Mesendoderm (in vitro differentiated cells): ENCODE measurements at regions not wholly inside any gene's neighbourhood (a gene's known extent, or its start where the extent isn't known, plus 50 kb on each side); places are given as distances from the start of the nearest gene placed in this dataset.

Source experiments
- DNase-seq: peaks from one replicate; pipeline ENCODE4 v3.0.0; 2013
- H2AK5ac ChIP-seq: 2 replicates; pipeline ENCODE4 v1.6.1; 2013; ENCODE audit warnings: low read length, inconsistent platforms
- H2BK120ac ChIP-seq: 2 replicates; pipeline ENCODE4 v1.6.1; 2013; ENCODE audit warnings: low read depth, mild to moderate bottlenecking, low read length, moderate library complexity, mixed read lengths
- H2BK15ac ChIP-seq: replicated peaks from 2 replicates; pipeline ENCODE4 v1.6.1; 2013; ENCODE audit warnings: low read depth, mild to moderate bottlenecking, moderate library complexity
- H2BK5ac ChIP-seq: 2 replicates; pipeline ENCODE4 v1.6.1; 2013; ENCODE audit warnings: low read length, inconsistent platforms
- H3K18ac ChIP-seq: 2 replicates; pipeline ENCODE4 v1.6.1; 2013; ENCODE audit warnings: mild to moderate bottlenecking, low read length, mixed read lengths
- H3K23ac ChIP-seq: one replicate; pipeline ENCODE4 v1.6.1; 2013; ENCODE audit warnings: low read length
- H3K27ac ChIP-seq: 2 replicates; pipeline ENCODE4 v1.5.1; 2013; ENCODE audit warnings: low read depth, mild to moderate bottlenecking, inconsistent platforms, low read length, moderate library complexity
- H3K27me3 ChIP-seq: 2 replicates; pipeline ENCODE4 v1.6.1; 2013; ENCODE audit warnings: low read length, control low read depth, mild to moderate bottlenecking, inconsistent platforms; ENCODE audit not compliant: insufficient read depth, poor library complexity
- H3K36me3 ChIP-seq: 2 replicates; pipeline ENCODE4 v1.6.1; 2013; ENCODE audit warnings: low read length, inconsistent platforms; ENCODE audit not compliant: control insufficient read depth, insufficient read depth
- H3K4ac ChIP-seq: one replicate; pipeline ENCODE4 v1.6.1; 2013; ENCODE audit warnings: low read depth, mild to moderate bottlenecking, low read length, moderate library complexity
- H3K4me1 ChIP-seq: 2 replicates; pipeline ENCODE4 v1.6.1; 2013; ENCODE audit warnings: low read depth, low read length, inconsistent platforms; ENCODE audit not compliant: control insufficient read depth
- H3K4me2 ChIP-seq: 2 replicates; pipeline ENCODE4 v1.6.1; 2013; ENCODE audit warnings: low read length
- H3K4me3 ChIP-seq: 2 replicates; pipeline ENCODE4 v1.5.1; 2013; ENCODE audit warnings: mild to moderate bottlenecking, low read length
- H3K56ac ChIP-seq: one replicate; pipeline ENCODE4 v1.6.1; 2013; ENCODE audit warnings: low read length
- H3K79me1 ChIP-seq: 2 replicates; pipeline ENCODE4 v1.6.1; 2013; ENCODE audit warnings: low read length, inconsistent platforms
- H3K79me2 ChIP-seq: 2 replicates; pipeline ENCODE4 v1.6.1; 2013; ENCODE audit warnings: mild to moderate bottlenecking, low read length; ENCODE audit not compliant: control insufficient read depth, insufficient read depth
- H3K9ac ChIP-seq: 2 replicates; pipeline ENCODE4 v1.6.1; 2013; ENCODE audit warnings: low read length, inconsistent platforms
- H4K5ac ChIP-seq: one replicate; pipeline ENCODE4 v1.6.1; 2013; ENCODE audit warnings: low read length
- H4K8ac ChIP-seq: one replicate; pipeline ENCODE4 v1.6.1; 2013; ENCODE audit warnings: low read depth, mild to moderate bottlenecking, control low read depth, low read length, moderate library complexity
- WGBS: extraction: QIAGEN DNeasy Blood & Tissue Kit; methylation state at CpG from one replicate; pipeline ENCODE4 v1.1.7; 2013; ENCODE audit warnings: low lambda C conversion rate, missing lambda C conversion rate; ENCODE audit not compliant: insufficient coverage; ENCODE audit errors: extremely low coverage; 5-methylcytosine and 5-hydroxymethylcytosine counted together

DNA sequence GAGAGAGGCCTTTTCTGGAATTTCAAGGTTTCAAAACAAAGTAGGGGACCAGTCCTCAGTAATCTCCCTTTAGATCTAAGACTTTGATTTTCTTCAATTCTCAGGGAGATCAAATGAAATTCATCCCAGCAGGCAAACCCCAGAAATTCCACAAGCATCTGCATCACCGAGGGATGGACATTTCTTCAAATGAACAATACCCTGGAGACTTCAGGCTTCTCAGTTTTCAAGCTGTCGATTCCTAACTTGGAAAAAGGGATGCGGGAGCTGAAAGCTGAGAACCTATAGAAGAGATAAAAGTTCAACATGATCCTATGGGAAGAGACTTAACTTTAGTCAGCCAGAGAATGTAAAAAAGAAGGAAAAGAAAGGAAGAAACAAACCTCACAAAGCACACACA is 296.9 kb upstream of the CDH5 start:
- Histone ChIP-seq H2BK15ac (no peak overlapping the region), H3K23ac (no peak overlapping the region), H3K4ac (no peak overlapping the region), H3K79me2 (no peaks in the 10 kb centered on the region), H4K8ac (no peak overlapping the region), H2BK5ac (no peak overlapping the region), H3K18ac (no peak overlapping the region), H3K4me2 (no peak overlapping the region), H3K56ac (no peak overlapping the region), H3K27me3 (peaks cover 2% of the 10 kb centered on the region), H3K4me3 (no peak overlapping the region), H4K5ac (no peak overlapping the region), H3K79me1 (no peaks in the 10 kb centered on the region), H2BK120ac (no peak overlapping the region), H3K36me3 (no peaks in the 10 kb centered on the region), H2AK5ac (no peak overlapping the region), H3K9ac (no peak overlapping the region), H3K4me1 (no peaks in the 10 kb centered on the region), H3K27ac (no peak overlapping the region)
- no CpG with 5 or more reads among the region's 3 CpGs for WGBS
- DNase-seq: no peak

DNA sequence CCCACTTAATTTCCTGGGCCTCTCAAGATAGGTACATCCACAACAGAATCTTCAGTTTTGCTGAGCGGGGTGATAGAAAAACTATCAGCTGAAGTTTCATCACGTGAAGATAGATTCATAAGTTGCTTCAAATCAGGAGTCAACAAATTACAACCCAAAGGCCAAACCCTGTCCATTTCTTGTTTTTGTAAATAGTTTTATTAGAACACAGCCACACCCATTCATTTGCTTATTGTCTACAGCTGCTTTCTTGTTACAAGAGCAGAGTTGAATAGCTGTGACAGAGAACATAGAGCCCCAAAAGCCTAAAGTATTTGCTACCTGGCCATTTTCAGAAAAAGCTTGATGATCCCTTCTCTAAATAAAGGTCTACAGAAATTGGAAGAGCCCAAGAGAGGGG is 300.1 kb upstream of the CDH5 start:
- Histone ChIP-seq H3K36me3 (no peaks in the 10 kb centered on the region), H3K27me3 (peaks cover 2% of the 10 kb centered on the region), H3K18ac (no peak overlapping the region), H3K79me2 (no peaks in the 10 kb centered on the region), H3K4ac (no peak overlapping the region), H3K4me1 (no peaks in the 10 kb centered on the region), H3K56ac (no peak overlapping the region), H3K4me3 (no peak overlapping the region), H3K27ac (no peak overlapping the region), H3K23ac (no peak overlapping the region), H2BK15ac (no peak overlapping the region), H4K8ac (no peak overlapping the region), H3K9ac (no peak overlapping the region), H3K4me2 (no peak overlapping the region), H2BK5ac (no peak overlapping the region), H2AK5ac (no peak overlapping the region), H3K79me1 (no peaks in the 10 kb centered on the region), H4K5ac (no peak overlapping the region), H2BK120ac (no peak overlapping the region)
- no CpG with 5 or more reads among the region's 2 CpGs for WGBS
- no peak for DNase-seq

DNA sequence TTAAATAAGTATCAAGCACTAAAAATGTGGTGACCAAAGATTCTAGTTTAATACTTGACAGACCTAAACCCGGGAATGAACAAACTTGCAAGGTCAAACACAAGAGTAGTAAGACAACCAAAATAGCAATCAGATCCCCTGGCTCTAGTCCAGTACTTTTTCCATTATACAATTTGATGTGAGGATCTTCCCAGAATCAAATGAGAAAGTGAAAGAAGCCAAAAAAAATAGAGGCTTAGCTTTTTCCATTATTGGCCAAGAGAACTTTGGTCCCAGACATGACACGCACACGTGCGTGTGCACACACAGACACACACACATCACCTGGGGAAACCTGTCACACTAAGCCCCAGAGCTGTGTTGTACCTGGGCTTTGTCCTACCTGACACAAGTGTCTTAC is 300.6 kb upstream of the CDH5 start:
- Histone ChIP-seq H3K9ac (no peak overlapping the region), H2BK120ac (no peak overlapping the region), H3K23ac (no peak overlapping the region), H3K4me1 (no peaks in the 10 kb centered on the region), H2AK5ac (no peak overlapping the region), H2BK15ac (no peak overlapping the region), H3K27me3 (peaks cover 2% of the 10 kb centered on the region), H2BK5ac (no peak overlapping the region), H3K4me3 (no peak overlapping the region), H4K8ac (no peak overlapping the region), H4K5ac (no peak overlapping the region), H3K56ac (no peak overlapping the region), H3K4ac (no peak overlapping the region), H3K36me3 (no peaks in the 10 kb centered on the region), H3K79me2 (no peaks in the 10 kb centered on the region), H3K4me2 (no peak overlapping the region), H3K27ac (no peak overlapping the region), H3K18ac (no peak overlapping the region), H3K79me1 (no peaks in the 10 kb centered on the region)
- no CpG with 5 or more reads among the region's 4 CpGs for WGBS
- no peak for DNase-seq

DNA sequence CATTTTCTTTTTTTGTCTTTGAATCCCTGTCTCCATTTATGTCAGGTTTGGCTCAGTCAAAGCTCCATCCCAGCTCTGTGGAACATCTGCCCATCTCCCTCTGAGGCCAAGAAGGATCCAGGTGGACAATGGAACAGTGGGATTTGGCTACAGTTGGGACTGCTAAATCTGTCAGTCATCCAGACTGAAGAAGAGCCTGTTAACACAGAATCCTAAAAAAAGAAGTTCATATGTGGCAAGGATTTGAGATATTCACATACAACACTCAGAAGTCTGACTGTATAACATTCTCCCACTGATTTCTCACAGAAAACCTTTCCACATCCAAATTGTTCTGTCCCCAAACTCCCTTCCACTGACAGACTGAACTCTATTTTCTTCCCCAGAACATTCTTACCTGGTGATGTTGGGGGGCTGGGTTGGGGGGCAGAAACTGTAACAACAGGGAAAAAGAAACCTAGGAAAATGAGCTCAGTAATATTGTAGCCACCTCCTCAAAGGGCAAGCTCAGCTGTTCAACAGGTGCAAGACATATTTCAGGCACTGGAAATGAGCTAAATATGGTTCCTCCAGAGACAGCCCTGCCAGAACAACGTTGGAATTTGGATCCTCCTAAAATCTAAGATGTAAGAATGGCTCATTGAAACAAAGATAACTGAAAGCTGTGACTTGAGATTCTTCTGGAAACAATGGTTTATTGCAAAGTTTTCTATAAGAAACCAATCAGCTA is 301.5 kb upstream of the CDH5 start:
- Histone ChIP-seq H3K23ac (no peak overlapping the region), H3K4ac (no peak overlapping the region), H3K18ac (no peak overlapping the region), H3K4me3 (no peak overlapping the region), H3K36me3 (no peaks in the 10 kb centered on the region), H2BK15ac (no peak overlapping the region), H3K4me1 (no peaks in the 10 kb centered on the region), H4K8ac (no peak overlapping the region), H3K27me3 (peaks cover 2% of the 10 kb centered on the region), H3K4me2 (no peak overlapping the region), H3K27ac (no peak overlapping the region), H4K5ac (no peak overlapping the region), H3K79me1 (no peaks in the 10 kb centered on the region), H3K79me2 (no peaks in the 10 kb centered on the region), H2BK120ac (no peak overlapping the region), H2BK5ac (no peak overlapping the region), H2AK5ac (no peak overlapping the region), H3K56ac (no peak overlapping the region), H3K9ac (no peak overlapping the region)
- DNase-seq: no peak
- WGBS: no CpG with 5 or more reads among the region's 1 CpG

DNA sequence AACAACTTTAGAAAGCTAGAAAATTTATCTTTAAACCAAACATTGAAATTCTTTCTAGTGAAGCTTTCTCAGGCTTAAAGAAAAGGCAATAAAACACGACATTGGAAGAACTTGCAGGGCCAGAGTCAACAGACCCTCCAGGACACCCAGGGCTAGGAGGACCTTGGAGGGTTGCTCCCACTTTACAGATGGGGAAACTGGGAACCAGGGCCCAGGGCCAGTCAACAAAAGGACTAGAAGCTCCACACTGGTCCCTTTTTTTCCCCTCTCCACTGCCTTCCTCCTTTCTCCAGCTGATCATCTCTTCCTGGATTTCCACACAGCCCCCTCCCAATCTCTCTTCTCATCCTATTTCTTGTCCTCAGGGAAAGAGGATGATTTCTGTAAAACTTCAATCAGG is 307.7 kb upstream of the CDH5 start:
- no peak overlapping the region for H3K18ac ChIP-seq
- no peaks in the 10 kb centered on the region for H3K79me2 ChIP-seq
- H3K4me1 ChIP-seq: no peaks in the 10 kb centered on the region
- H3K27ac ChIP-seq: no peak overlapping the region
- H3K9ac ChIP-seq: no peak overlapping the region
- no peak overlapping the region for H2BK15ac ChIP-seq
- no peak overlapping the region for H3K23ac ChIP-seq
- H3K4me3 ChIP-seq: no peak overlapping the region
- H4K5ac ChIP-seq: no peak overlapping the region
- no peaks in the 10 kb centered on the region for H3K27me3 ChIP-seq
- no peak overlapping the region for H3K56ac ChIP-seq
- H3K4ac ChIP-seq: no peak overlapping the region
- no peak overlapping the region for H2BK120ac ChIP-seq
- WGBS: no CpG with 5 or more reads among the region's 1 CpG
- no peaks in the 10 kb centered on the region for H3K36me3 ChIP-seq
- no peak overlapping the region for H4K8ac ChIP-seq
- H2AK5ac ChIP-seq: no peak overlapping the region
- no peaks in the 10 kb centered on the region for H3K79me1 ChIP-seq
- no peak overlapping the region for H3K4me2 ChIP-seq
- DNase-seq: no peak
- no peak overlapping the region for H2BK5ac ChIP-seq

DNA sequence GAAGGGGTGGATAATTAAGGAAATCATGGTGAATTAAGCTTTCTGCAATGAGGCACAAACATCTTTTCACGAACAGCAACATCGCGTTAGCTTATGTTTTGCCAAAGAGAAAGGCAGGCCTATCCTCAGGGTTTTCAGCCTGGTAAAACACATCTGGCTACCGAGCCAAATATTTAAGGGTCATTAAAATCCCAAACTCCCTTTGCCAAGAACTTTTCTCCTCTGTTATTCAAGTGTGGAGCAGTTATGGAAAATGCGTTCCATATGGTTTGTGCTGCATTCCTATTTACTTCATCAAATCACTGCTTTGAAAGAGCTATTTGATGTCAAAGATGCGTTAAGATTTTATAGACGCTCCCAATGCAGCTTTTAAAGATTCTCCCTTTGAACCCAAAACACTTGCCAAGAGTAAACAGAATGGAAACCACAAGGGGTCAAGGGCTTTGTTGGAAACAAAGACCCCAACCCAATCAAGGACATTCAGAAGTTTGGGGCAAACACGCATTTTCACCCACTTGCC is 308.3 kb upstream of the CDH5 start:
- Histone ChIP-seq H2AK5ac (no peak overlapping the region), H2BK5ac (no peak overlapping the region), H3K9ac (no peak overlapping the region), H2BK120ac (no peak overlapping the region), H3K18ac (no peak overlapping the region), H3K79me1 (no peaks in the 10 kb centered on the region), H3K27me3 (no peaks in the 10 kb centered on the region), H3K4me2 (no peak overlapping the region), H3K56ac (no peak overlapping the region), H4K8ac (no peak overlapping the region), H4K5ac (no peak overlapping the region), H3K4me3 (no peak overlapping the region), H3K4me1 (no peaks in the 10 kb centered on the region), H2BK15ac (no peak overlapping the region), H3K79me2 (no peaks in the 10 kb centered on the region), H3K27ac (no peak overlapping the region), H3K36me3 (no peaks in the 10 kb centered on the region), H3K4ac (no peak overlapping the region), H3K23ac (no peak overlapping the region)
- no CpG with 5 or more reads among the region's 8 CpGs for WGBS
- DNase-seq: no peak
